ENCODE measurements at regions not wholly inside any gene's neighbourhood (a gene's known extent, or its start where the extent isn't known, plus 50 kb on each side); places are given as distances from the start of the nearest gene placed in this dataset.
"Not testable (repeated sequence)": the region's sequence is repeated elsewhere in the genome, so short reads cannot be mapped to it uniquely, and the experiment has no call there.

DNA sequence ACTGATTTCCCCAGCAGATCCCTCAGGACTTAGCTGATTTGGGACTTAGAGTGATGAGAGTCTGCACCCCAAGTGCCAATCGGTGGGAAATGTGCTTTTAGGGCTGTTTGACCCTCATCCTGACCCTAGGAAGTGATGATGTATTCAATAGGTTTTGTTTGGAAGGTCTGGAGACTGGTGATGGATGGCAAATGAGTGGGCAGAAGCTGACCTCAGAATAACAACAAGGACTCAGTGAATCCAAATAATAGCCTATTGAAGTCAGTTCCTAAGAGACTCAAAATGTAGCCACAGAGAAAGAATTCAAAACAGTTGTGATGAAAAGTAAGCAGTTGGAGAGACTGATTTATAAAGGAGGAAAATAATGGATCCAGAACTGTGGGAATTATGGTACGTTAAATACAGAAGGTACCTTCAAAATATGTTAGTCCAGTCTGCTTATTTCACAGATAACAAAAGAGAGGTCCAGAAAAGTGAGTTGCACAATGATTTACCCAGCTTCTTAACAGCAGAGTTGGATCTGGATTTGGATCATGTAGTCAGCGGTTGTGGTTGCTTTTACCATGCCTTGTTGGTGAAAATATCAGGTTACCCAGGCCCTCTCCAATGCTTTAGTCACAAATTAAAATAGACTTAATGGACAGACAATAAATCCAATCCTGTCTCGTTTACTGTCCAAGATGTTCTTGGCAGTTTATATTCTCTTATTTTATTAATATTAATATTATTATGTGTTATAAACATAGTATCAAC, 123.0 kb upstream of the PTBP2 start (continued):
- no peak for TF ChIP-seq HDAC2 (IDR thresholded peaks at IDR 0.05; ENCODE audit: borderline replicate concordance in 1 of 2, low read depth in 2 of 2, low read length in 2 of 2)
- TF ChIP-seq BRCA1 (IDR thresholded peaks at IDR 0.05; ENCODE audit: low read depth, low read length) = no peak
- TF ChIP-seq NANOG (IDR thresholded peaks at IDR 0.05; ENCODE audit: insufficient read depth, low read depth, low read length, poor library complexity, severe bottlenecking) = no peak
- no peak for TF ChIP-seq TCF12 (IDR thresholded peaks at IDR 0.05; ENCODE audit: low read depth, low read length)
- no peak for TF ChIP-seq YY1 (IDR thresholded peaks at IDR 0.05; ENCODE audit: low read depth, low read length)
- TF ChIP-seq EP300 (IDR thresholded peaks at IDR 0.05; ENCODE audit: borderline replicate concordance in 1 of 2, low read depth in 2 of 2, low read length in 2 of 2) = no peak
- no peak for TF ChIP-seq MAFK (IDR thresholded peaks at IDR 0.05; ENCODE audit: low read depth, low read length)
- no peak for TF ChIP-seq SRF (IDR thresholded peaks at IDR 0.05; ENCODE audit: low read depth, low read length)
- no peak for TF ChIP-seq SAP30 (IDR thresholded peaks at IDR 0.05; ENCODE audit: insufficient read depth, insufficient replicate concordance, low read length)

GRCh38 chr1:96604620-96605019, 117.0 kb upstream of the PTBP2 start:
- H3K79me2 ChIP-seq (ENCODE audit: control insufficient read depth in 1 of 2, insufficient read depth in 2 of 2, low read length in 2 of 2); H3K4ac ChIP-seq (replicated peaks; ENCODE audit: insufficient read length, low read depth, low read length); H2BK20ac ChIP-seq (ENCODE audit: low read length); H3K23me2 ChIP-seq (ENCODE audit: low read depth, low read length); H4K20me1 ChIP-seq (replicated peaks in 1 of 2; ENCODE audit: control insufficient read depth in 1 of 2, insufficient read depth in 2 of 2, low read length in 2 of 2); FAIRE-seq; H2BK12ac ChIP-seq (ENCODE audit: low read depth, low read length); H2AFZ ChIP-seq (ENCODE audit: low read length); H3K79me1 ChIP-seq (ENCODE audit: low read depth, low read length); H4K91ac ChIP-seq (replicated peaks; ENCODE audit: insufficient read length, low read length); H3K56ac ChIP-seq (replicated peaks; ENCODE audit: insufficient read length, low read depth, low read length); H3K18ac ChIP-seq (ENCODE audit: extremely low read depth, low read length); H3K23ac ChIP-seq (ENCODE audit: insufficient read length); H3K4me2 ChIP-seq (ENCODE audit: insufficient read depth in 1 of 2, low read depth in 2 of 2, low read length in 2 of 2); H3K27ac ChIP-seq (ENCODE audit: low read depth, low read length); H2BK5ac ChIP-seq (ENCODE audit: low read depth, low read length); H2BK15ac ChIP-seq (ENCODE audit: low read length); H3K9me3 ChIP-seq (ENCODE audit: insufficient read depth in 2 of 2, low read depth in 1 of 2, low read length in 1 of 2); POLR2A ChIA-PET (ENCODE audit: partially characterized antibody); CTCF ChIA-PET (ENCODE audit: partially characterized antibody); H3K36me3 ChIP-seq (ENCODE audit: control insufficient read depth in 2 of 4, insufficient read depth in 4 of 4, low read length in 3 of 4); H3K9ac ChIP-seq (replicated peaks in 1 of 4; ENCODE audit: extremely low read depth in 1 of 4, low read depth in 3 of 4, low read length in 3 of 4); H3K14ac ChIP-seq (ENCODE audit: insufficient read length); H3K4me1 ChIP-seq (replicated peaks in 1 of 4; ENCODE audit: control insufficient read depth in 3 of 4, insufficient read depth in 4 of 4, low read length in 3 of 4); H4K5ac ChIP-seq (ENCODE audit: insufficient read length, low read depth, low read length); H3K4me3 ChIP-seq (ENCODE audit: extremely low read depth in 1 of 4, insufficient read depth in 2 of 4, low read depth in 3 of 4, low read length in 4 of 4); DNase-seq (ENCODE audit: low read depth in 1 of 2, low spot score in 2 of 2); H2AK5ac ChIP-seq (ENCODE audit: low read depth, low read length); H3K27me3 ChIP-seq (replicated peaks in 1 of 4; ENCODE audit: control insufficient read depth in 3 of 4, extremely low read depth in 1 of 4, insufficient read depth in 3 of 4, low read length in 3 of 4); H2BK120ac ChIP-seq (replicated peaks; ENCODE audit: low read depth, low read length): not testable (repeated sequence)
- WGBS, 2 experiments (ENCODE audit: extremely low coverage in 1 of 2, insufficient coverage in 1 of 2, insufficient read length in 1 of 2, insufficient replicate concordance in 2 of 2, low coverage in 1 of 2, low lambda C conversion rate in 2 of 2, missing lambda C conversion rate in 1 of 2) = 89% methylated on average over 8 of the region's 16 CpGs; no CpG with 5 or more reads in 1 of the 2 experiments
- H4K8ac ChIP-seq (ENCODE audit: extremely low read depth, insufficient read depth, low read length) = 0 out of 2 replicates have a peak overlapping the region, but pooled peaks have one; percentile 68

All from H1 (cell line).